Kasumi-1 (cell line): ENCODE measurements at regions not wholly inside any gene's neighbourhood (a gene's known extent, or its start where the extent isn't known, plus 50 kb on each side); places are given as distances from the start of the nearest gene placed in this dataset.

ENCODE experiments used
- DNase-seq, 2 experiments: peaks; one replicate each; lab custom pipeline; 2025; lab: John Stamatoyannopoulos, UW

DNA sequence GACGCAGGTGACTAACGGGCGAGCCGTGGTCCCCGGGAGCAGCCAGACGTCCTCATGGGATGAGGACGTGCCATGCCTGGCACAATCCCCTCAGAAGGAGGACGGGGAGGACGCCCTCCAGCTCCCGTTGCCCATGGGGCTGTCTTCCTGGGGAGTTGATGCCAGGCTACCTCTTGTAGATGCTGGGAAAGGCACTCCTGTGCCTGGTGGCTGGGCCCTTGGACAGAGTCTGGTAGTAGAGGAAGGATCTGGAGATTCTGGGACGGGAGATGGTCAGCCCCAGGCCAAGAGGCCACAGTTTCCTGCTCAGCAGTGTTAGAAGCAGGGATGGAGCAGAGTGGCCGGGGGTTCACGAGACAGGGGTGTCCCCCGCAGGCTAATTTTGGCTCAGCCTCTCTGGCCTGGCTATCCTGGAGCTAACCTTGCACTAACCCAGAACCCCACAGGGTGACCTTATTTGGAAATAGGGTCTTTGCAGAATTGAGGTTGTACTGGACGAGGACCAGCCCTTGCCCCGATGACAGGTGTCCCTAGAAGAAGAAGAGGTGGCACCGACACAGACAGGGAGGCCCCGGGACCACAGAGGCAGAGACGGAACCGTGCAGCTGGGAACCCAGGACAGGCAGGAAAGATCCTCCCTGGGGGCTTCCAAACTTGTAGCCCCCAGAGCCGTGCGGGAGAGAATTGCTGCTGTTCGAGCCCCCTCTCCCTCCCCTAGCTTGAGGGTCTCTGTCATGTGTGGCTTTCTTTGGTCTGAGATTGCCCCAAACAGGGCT lies 50.1 kb upstream of the ADRA2C start:
- DNase-seq: no peak

DNA sequence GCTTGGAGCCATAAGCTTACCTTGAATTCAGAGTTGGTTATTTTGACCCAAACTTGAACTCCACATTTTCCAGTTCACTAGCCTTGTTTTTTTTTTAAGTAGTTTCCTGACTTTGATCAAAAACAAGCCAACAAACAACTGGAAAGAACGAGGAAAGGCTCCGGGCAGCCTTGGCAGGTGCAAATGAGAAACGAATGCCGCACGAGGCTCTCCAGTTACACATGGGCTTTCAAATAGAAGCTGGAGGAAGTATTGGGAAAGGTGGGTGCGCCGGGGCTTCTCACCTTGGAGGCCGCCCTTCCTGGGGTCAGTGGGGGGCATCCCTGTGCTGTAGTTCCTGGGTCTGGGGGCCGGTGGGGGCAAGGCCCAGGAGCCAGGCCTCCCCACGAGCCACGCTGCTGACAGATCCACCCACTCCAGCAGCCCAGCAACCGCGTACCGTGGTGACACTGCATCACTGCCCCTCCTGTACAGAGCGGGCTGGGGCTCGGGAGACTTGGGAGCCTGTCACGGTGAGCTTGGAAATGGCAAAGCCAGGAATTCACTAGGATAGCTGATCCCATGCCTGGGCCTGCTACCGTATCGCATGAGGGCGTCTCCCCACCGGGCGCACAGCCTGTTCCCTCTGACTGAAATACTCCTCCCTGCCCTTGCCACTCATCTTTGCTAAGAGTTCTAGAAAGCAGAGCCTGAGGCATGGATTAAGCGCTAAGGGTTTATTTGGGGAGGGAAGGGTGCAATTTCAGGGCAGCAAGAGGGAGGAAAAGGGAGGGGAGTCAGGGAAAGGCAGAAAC lies 50.9 kb upstream of the ADRA2C start:
- DNase-seq: no peak

DNA sequence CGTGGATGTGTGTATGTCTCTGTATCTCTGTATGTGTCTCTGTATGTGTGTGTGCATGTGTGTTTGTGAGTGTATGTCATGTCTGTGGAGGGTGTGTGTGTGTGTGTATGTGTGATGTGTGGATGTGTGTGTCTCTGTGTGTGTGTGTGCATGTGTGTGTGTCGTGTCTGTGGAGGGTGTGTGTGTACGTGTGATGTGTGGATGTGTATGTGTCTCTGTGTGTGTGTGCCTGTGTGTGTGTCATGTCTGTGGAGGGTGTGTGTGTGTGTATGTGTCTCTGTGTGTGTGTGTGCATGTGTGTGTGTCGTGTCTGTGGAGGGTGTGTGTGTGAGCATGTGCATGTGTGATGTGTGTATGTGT lies 51.6 kb upstream of the ADRA2C start:
- no peak for DNase-seq

DNA sequence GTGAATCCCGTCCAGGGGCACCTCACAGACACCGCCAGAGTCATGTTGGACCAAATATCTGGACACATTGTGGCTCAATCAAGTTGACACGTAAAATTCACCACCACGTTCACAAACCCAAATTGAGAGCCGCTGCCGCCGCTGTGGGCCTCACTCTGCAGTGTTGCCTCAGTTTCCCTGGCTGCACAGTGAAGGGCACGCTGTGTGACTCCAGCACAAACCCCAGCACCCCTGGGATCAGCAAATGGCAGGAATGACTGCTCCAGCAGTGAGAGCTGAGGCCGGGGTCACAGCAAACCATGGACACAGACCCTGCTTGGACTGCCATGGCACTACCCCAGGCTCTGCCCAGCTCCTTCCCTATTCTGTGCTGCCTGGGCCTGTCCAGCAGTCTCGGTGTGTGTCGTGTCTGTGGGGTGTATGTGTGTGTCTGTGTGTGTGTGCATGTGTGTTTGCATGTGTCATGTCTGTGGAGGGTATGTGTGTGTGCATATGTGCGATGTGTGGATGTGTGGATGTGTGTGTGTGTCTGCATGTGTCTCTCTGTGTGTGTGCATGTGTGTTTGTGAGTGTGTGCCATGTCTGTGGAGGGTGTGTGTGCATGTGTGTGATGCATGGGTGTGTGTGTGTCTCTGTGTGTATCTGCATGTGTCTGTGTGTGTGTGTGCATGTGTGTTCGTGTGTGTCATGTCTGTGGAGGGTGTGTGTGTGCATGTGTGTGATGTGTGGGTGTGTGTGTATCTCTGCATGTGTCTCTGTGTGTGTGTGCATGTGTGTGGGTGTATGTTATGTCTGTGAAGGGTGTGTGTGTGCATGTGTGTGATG lies 52.2 kb upstream of the ADRA2C start:
- DNase-seq: no peak

DNA sequence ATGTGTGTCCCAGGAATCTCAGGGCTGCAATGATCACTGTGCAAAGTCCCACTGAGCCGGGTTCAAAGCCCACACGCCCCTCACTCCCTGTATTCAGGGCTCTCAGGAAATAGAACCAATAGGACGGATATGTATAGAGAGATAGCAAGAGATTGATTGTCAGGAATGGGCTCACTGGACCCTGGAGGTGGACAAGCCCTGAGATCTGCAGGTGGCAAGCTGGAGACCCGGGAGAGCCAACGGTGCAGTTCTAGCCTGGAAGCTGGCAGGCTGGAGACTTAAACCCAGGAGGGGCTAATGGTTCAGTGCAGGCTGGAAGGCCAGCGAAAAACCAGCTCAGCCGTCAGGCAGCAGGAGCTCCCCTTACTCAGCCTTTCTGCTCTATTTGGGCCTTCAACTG lies 52.8 kb upstream of the ADRA2C start:
- no peak for DNase-seq

DNA sequence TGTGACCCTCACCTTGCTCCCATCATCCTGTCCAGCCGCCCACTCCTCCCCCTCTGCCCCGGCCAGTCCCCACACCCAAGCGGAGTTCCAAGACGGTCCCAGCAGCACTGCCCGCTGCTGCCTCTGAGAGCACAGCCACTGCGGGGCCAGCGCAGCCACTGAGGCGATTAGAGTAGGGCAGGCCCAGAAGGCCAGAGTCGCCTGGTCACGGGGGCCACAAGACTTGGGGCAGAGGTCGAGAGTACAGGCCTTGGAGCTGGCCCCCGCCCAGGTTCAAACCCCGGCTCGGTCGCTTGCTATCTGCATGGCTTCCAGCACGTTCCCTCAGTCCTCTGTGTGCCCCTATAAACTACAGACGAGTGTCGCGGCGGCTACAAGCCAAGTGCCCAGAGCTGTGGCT lies 53.2 kb upstream of the ADRA2C start:
- no peak for DNase-seq

DNA sequence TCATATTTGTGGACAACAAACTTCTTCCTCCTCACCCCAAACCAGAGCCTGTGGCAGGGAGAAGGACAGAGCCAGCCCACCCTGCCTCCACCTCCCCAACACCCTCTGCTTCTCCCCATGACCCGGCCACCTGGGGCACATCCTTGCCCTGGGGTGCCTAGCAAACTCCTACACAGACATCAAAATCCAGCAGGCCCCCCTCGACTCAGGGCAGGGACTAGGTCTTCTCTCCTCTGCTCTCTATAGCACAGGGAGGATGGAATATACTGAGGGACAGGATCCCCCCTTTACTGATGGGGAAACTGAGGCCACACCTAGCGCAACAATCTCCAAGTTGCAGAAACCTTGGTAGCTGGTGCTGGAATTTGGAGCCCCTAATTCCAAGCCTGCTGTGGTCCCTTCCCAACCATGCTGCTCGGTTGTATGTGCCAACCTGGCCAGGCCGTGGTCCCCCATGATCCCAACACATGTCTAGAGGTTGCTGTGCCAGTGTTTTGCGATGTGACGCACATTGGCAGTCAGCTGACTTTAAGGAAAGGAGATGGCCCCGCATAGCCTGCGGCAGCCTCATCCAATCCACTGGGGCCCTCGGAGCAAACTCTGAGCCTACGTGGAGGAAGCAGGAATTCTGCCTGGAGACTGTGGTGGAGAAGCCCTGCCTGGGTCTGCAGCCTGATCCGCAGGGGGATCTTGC lies 53.9 kb upstream of the ADRA2C start:
- no peak for DNase-seq

DNA sequence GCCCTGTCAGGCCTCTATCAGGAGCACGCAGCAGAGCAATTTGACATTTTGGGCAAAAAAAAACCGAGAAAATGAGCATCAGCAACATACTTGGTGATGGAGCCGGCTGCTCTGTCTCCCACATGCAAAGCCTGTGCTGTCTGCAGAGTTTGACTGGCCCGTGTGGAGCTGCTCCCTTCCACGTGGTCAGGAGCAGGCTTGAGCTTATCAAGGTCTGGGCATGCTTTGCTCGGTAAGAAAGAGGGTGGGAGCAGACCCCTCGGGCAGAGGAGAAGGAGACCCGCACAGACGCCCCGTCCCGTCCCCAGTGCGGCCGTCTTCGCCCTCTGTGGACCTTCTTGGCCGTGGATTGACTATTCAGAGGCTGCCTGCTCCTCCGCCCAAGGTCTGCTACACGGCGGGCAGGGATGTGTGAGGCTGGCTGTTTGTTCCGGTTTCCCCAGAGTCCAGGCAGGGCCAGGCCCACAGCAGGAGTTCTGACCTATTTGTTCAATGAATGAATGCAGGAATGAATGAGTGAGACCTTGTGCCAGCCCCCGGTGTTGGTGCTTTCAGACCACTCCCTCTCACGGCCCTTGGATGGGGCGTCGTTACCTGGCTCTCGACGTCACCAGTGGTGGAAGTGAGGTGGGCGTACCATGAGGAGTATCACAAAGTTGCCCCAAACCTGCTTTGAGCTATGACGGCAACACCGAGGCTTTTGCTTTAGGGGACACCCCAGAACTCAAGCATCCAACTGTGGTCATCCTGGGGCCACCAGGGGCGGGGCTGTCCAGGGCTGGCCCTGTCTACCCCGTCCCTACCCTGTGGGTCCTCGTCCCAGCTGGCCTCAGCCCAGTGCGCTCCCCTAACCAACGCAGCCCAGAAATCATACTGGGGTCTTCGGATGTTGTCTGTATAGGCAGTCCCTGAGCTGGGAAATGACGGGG lies 54.7 kb upstream of the ADRA2C start:
- DNase-seq: no peak

DNA sequence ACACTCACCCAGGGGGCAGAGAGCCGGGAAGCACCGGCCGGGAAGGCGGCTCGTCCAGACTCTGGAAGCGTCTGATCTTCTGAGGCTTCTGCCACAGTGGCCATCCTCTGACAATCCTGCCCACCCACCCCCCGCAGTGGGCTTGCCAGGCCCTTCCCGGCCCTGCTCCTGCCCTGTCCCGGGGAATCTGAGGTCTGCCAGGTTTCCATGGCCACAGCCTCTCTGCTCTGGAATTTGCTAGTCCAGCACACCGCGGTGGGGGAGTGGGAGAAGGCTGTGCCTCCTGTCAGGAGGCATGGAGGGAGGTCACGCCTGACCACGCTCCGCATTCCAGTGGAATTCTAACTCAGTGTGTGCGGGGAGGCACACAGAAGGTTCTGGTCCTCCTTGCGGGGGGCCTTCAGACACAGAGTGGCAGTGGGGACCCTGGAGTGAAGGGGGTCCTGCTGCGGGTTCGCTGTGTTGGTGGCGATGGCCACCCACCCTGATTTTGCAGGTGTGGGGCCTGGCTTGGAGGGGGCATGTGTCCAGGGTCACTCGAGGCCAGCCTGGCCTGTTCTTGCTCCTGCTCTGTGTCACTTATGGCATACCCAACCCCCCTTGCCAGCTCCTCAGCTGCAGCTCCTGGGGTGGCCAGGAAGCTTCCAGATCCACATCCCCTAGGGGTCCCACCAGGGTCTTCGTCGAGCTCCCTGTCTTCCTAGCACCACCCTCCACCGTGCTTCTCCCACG lies 55.6 kb upstream of the ADRA2C start:
- no peak for DNase-seq

DNA sequence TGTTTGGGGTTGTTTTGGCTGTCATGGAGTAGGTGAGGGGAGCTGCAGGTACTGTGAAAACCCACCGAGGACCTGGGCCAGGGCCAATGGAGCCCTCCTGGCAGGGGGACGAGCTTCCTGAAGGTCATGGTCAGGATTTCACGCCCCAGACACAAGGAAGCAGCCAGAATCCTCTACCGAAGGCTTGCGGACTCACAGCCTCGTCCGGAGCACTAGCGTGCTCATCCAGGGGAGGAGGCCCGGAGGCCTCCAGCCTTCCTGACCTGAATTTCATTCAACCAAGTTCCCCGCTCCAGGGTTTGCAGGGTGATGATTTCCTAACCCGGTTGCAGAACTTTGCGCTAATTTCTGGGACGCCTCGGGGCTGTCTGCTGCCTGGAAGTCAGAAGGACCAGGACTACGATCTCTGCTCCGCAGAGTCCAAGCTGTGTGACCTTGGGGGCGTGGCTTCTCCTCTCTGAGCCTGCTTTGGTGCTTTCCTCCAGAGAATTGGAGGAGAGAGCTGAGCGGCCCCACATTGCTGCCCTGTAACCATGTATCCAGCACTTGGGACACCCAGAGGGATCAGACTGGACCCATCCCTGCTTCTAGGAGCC lies 56.2 kb upstream of the ADRA2C start:
- no peak for DNase-seq

DNA sequence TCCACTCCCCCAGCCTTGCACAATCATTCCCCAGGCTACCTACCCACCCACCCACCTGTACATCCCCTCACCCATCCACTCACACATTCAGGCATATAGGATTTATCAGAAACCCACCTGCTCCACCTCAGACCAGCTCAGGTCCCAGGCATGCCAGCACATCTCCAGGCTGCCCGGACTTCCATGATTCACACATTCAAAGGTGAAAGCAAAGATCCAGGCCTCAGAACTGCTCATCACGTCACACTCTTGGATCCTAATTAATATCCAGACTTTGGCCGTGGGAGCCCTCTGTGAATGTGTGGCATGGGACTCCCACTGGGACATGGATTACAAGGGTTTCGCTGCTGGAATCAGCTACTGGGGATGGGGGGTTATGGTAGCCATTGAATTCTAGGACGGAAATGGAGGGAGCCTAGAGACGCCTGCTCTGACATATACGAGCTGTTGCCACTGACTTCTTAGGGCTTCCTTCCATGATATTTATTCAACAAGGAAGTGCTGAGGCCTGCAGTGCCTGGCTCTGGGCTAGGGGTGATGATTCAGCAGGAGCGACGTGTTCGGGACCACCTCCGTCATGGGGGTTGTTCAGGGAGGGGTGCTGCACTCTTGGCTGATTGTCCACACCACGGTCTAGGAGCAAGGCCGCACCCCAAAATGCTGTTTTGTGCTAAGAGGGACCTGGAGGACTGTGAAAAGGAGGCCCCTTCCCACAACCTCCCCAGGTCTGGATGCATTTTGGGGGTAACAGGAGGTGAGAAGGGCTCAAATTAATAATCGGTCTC lies 56.9 kb upstream of the ADRA2C start:
- DNase-seq: no peak

DNA sequence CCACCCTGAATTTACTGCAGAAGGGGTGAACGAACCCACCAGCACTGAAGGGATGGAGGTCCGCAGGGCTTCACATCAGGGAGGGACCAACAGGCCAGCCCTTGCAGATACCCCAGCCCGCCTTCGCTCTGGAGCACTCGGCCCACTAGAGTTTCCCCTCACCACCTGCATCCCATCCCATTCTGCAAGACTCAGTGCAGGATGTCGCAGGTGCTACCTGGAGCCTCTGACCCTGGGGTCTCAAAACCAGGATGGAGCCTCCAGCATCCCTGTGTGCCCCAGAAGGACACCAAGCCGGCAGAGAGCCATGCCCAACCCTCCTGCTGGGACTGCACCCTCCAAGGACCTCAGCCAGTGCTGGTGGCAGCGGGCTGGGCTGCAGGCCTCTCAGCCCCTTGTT lies 57.6 kb upstream of the ADRA2C start:
- DNase-seq: no peak

DNA sequence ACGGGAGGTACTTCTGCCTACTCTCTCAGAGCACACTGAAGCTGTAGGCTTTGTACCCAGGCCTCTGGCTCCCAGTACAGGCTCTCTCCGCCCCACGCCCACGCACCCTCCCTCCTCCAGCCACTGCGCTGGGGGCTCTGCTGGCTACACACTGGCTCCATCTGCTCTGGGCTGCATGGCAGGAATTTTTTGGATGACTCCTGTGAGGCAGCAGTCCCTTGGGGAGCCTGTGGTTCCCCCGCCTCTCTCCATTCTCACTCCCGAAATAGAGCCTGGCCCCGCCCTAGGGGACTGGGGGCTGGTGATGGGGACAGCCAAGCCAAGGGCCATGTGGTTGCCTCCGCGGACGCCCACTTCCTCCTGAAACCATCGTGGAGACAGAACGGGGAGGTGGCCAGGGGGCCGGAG lies 58.1 kb upstream of the ADRA2C start:
- no peak for DNase-seq

DNA sequence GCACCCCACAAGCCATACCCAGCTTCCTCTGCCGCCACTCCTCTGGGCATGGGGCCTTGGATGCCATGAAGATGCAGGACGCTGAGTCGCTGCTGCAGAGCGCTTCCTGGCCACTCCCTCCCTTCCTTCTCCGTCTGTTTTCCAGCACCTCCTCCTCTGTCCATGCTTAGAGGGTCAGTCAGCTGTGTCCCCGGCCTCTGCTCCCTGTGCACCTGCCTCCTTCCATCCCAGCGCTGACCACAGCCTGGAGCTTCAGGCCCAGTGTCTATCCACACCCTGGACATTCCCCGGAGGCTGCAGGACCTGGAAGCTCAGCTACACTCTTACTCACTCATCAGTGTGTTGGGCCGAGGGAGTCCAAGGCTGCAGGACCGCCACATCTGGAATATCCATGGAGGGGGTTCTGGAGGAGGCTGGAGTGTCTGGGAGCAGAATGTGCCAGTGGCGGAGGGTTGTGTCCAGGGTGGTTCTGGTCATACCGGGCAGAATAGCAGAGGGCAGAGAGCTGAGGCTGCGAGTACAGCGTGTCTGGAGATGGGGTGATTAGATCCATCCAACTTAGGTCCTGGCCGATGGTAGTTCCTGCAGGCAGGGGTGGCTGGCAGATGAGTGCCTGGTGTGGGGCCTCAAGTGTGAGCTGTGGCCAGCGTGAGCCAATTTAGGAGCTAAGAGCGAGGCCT lies 58.6 kb upstream of the ADRA2C start:
- DNase-seq: peak in 1 of 2 experiments; percentile 0

DNA sequence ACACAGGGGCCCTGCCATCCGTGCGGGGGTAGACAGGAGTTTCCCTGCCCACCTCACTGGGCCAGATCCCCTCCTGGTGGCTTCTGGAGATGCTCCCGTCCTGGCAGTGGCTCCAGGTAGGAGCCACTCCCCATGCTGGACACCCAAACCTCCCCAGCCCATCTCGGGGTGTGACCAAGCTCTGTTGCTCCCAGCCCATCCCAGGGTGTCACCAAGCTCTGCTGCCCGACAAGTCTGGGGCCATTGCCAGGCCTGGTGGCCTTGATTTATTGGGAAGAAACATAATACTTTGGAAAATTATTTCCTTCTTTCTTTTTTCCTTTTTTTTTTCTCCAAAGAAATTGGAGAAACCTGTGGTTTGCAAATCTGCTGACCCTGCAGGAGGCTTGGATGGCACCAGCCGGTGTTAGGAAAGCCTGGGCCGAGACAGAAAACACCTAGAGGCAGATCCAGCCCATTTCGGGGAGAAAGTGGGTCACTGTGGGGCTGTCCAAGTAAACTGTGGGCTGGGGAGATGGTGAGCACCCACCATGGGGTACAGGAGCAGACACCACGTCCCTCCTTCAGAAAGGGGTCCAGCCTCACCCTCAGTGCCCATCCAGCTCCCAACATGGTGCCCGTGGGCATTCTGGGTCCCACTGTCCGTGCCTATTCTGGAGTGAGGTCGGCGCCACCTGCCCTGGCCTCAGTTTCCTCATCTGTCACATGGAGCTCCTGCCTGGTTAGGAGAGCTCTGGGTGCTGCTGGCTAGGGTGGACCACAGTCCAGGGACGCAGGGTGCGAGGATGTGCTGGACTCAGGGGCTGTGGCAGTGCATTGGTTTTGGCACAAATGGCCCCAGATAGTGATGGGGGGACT lies 59.4 kb upstream of the ADRA2C start:
- no peak for DNase-seq

DNA sequence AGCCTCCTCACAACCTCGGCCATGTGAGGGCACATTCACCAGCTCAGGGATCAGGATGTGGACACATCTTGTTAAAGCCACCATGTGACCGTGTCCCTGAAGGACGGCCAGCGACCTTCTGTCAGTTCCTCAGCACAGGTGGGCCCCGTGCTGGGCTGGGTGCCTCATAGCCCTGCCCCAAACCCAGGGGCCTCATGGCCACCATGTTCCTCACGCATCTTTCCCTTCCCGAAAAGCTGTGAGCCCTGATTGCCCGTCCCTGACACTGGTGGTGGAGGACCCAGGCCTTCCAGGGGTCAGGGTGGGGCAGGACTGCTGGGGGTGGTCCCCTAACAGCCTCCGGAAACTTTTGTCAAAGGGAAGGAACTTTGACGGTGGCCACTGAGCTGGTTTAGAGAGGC lies 60.1 kb upstream of the ADRA2C start:
- no peak for DNase-seq

DNA sequence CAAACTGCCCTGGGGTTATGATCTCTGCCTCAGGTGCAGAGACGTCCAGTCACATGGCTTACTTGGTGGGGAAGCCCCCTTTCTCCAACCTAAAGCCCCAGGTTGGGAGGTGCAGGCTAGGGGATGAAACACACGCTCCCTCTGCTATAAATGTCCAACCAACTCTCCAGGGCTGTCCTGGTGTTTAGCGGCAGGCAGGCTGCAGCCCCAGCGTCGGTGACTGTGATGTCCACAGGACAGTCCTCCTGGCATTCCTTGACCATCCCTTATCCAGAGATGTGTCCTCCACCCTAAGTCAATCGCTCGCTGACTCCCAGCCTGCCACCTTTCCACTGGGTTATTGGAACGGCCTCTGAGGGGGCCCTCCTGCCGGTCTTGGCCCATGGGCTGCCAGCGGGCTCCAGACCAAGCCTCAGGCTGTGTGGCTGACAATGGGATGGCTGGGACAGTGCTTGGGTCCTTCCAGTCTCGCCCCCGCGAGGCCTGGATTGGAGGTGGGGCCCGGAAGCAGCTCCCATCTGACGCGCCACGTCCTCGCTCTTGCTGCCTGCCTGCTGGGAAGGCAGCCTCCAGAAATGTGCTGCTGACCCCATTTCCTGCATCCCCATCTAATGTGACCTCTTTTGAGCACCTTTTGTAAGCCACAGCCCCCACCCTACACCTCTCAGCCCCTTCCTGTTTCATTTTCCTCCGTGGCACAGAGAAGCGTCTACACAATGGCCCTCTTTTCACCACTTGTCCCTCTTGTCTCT lies 60.8 kb upstream of the ADRA2C start:
- no peak for DNase-seq
